H9 (cell line): ENCODE measurements at regions not wholly inside any gene's neighbourhood (a gene's known extent, or its start where the extent isn't known, plus 50 kb on each side); places are given as distances from the start of the nearest gene placed in this dataset.

Experiments used
- DNase-seq: peaks from one replicate; pipeline ENCODE4 v3.0.0-alpha.2; 2017
- H2AFZ ChIP-seq: one replicate; pipeline ENCODE4 v1.6.1; 2013; ENCODE audit warnings: mild to moderate bottlenecking, low read length, control low read depth, moderate library complexity
- H2AK5ac ChIP-seq: 2 replicates; pipeline ENCODE4 v1.6.1; 2013; ENCODE audit warnings: low read length, control low read depth, mixed read lengths; ENCODE audit not compliant: insufficient read length
- H2BK120ac ChIP-seq: one replicate; pipeline ENCODE4 v1.6.1; 2013; ENCODE audit warnings: low read depth, mild to moderate bottlenecking, low read length, control low read depth, inconsistent platforms; ENCODE audit not compliant: poor library complexity, severe bottlenecking
- H2BK12ac ChIP-seq: 2 replicates; pipeline ENCODE4 v1.6.1; 2013; ENCODE audit warnings: low read length, control low read depth, mixed read lengths, low read depth; ENCODE audit not compliant: insufficient read length
- H2BK15ac ChIP-seq: 2 replicates; pipeline ENCODE4 v1.6.1; 2013; ENCODE audit warnings: low read depth, low read length, control low read depth
- H2BK20ac ChIP-seq: one replicate; pipeline ENCODE4 v1.6.1; 2013; ENCODE audit warnings: low read depth, mild to moderate bottlenecking, low read length, control low read depth, inconsistent platforms; ENCODE audit not compliant: poor library complexity, severe bottlenecking
- H2BK5ac ChIP-seq: 2 replicates; pipeline ENCODE4 v1.6.1; 2013; ENCODE audit warnings: low read length, control low read depth, mixed read lengths; ENCODE audit not compliant: insufficient read length
- H3K14ac ChIP-seq: 2 replicates; pipeline ENCODE4 v1.6.1; 2013; ENCODE audit warnings: low read length, control low read depth; ENCODE audit not compliant: insufficient read depth
- H3K18ac ChIP-seq: 2 replicates; pipeline ENCODE4 v1.6.1; 2013; ENCODE audit warnings: low read depth, mild to moderate bottlenecking, mixed read lengths, low read length, control low read depth; ENCODE audit not compliant: insufficient read length
- H3K23ac ChIP-seq: 2 replicates; pipeline ENCODE4 v1.6.1; 2013; ENCODE audit warnings: low read length, control low read depth, mixed read lengths, low read depth; ENCODE audit not compliant: insufficient read length
- H3K23me2 ChIP-seq: 2 replicates; pipeline ENCODE4 v1.6.1; 2013; ENCODE audit warnings: low read depth, mild to moderate bottlenecking, mixed read lengths, low read length, control low read depth; ENCODE audit not compliant: insufficient read length, poor library complexity, severe bottlenecking
- H3K27ac ChIP-seq: 2 replicates; pipeline ENCODE4 v1.5.1; 2013; ENCODE audit warnings: low read length, control low read depth, mixed read lengths, low read depth; ENCODE audit not compliant: insufficient read length
- H3K27me3 ChIP-seq: 2 replicates; pipeline ENCODE4 v1.6.1; 2013; ENCODE audit warnings: low read length, control low read depth, inconsistent platforms; ENCODE audit not compliant: insufficient read depth
- H3K4ac ChIP-seq: 2 replicates; pipeline ENCODE4 v1.6.1; 2013; ENCODE audit warnings: low read depth, mild to moderate bottlenecking, control low read depth, inconsistent platforms, low read length, moderate library complexity
- H3K4me1 ChIP-seq: 2 replicates; pipeline ENCODE4 v1.6.1; 2013; ENCODE audit warnings: low read length, control low read depth, inconsistent platforms; ENCODE audit not compliant: insufficient read depth
- H3K4me2 ChIP-seq: 2 replicates; pipeline ENCODE4 v1.6.1; 2013; ENCODE audit warnings: low read length, control low read depth, mixed read lengths; ENCODE audit not compliant: insufficient read length, insufficient read depth
- H3K56ac ChIP-seq: 2 replicates; pipeline ENCODE4 v1.6.1; 2013; ENCODE audit warnings: low read depth, mild to moderate bottlenecking, mixed read lengths, low read length, control low read depth; ENCODE audit not compliant: insufficient read length
- H3K79me1 ChIP-seq: 2 replicates; pipeline ENCODE4 v1.6.1; 2013; ENCODE audit warnings: low read depth, mild to moderate bottlenecking, moderate library complexity, low read length, control low read depth, inconsistent platforms; ENCODE audit not compliant: insufficient read depth, poor library complexity, severe bottlenecking
- H3K79me2 ChIP-seq: 2 replicates; pipeline ENCODE4 v1.6.1; 2013; ENCODE audit warnings: low read length, control low read depth, inconsistent platforms; ENCODE audit not compliant: insufficient read depth
- H3K9ac ChIP-seq: 2 replicates; pipeline ENCODE4 v1.6.1; 2013; ENCODE audit warnings: low read length, control low read depth, mixed read lengths; ENCODE audit not compliant: insufficient read length; ENCODE audit errors: extremely low read depth
- H3K9me3 ChIP-seq: one replicate; pipeline ENCODE4 v1.6.1; 2013; ENCODE audit warnings: low read depth, low read length, inconsistent platforms; ENCODE audit not compliant: control insufficient read depth
- H3T11ph ChIP-seq: one replicate; pipeline ENCODE4 v1.6.1; 2013; ENCODE audit warnings: mild to moderate bottlenecking, low read length, control low read depth, inconsistent platforms
- H4K20me1 ChIP-seq: one replicate; pipeline ENCODE4 v1.6.1; 2013; ENCODE audit not compliant: control insufficient read depth, insufficient read length, insufficient read depth
- H4K5ac ChIP-seq: 2 replicates; pipeline ENCODE4 v1.6.1; 2013; ENCODE audit warnings: low read depth, mild to moderate bottlenecking, mixed read lengths, low read length, control low read depth; ENCODE audit not compliant: insufficient read length
- H4K8ac ChIP-seq: replicated peaks from 2 replicates; pipeline ENCODE4 v1.6.1; 2013; ENCODE audit warnings: low read length, control low read depth, mixed read lengths, low read depth; ENCODE audit not compliant: insufficient read length
- H4K91ac ChIP-seq: 2 replicates; pipeline ENCODE4 v1.6.1; 2013; ENCODE audit warnings: low read depth, mild to moderate bottlenecking, moderate library complexity, mixed read lengths, low read length, control low read depth; ENCODE audit not compliant: insufficient read length
- H3K27ac Mint-ChIP-seq, 3 experiments: 2 replicates in 2 of 3; 3 replicates in 1 of 3; pipeline ENCODE4 v1.8.0; 2020 to 2021; ENCODE audit warnings: mixed read lengths in 3 of 3, mild to moderate bottlenecking in 1 of 3, moderate library complexity in 1 of 3
- H3K27me3 Mint-ChIP-seq: 2 replicates; pipeline ENCODE4 v1.8.0; 2021; ENCODE audit warnings: low read depth, mild to moderate bottlenecking, moderate library complexity, mixed read lengths
- H3K36me3 Mint-ChIP-seq, 3 experiments: 2 replicates in 2 of 3; 3 replicates in 1 of 3; pipeline ENCODE4 v1.8.0; 2020 to 2021; ENCODE audit warnings: low read depth in 3 of 3, mixed read lengths in 3 of 3; ENCODE audit not compliant: insufficient read depth in 1 of 3
- H3K4me1 Mint-ChIP-seq, 2 experiments: 2 replicates each; pipeline ENCODE4 v1.8.0; 2020; ENCODE audit warnings: mixed read lengths in 2 of 2
- H3K4me3 Mint-ChIP-seq, 2 experiments: 2 replicates in 1 of 2; 3 replicates in 1 of 2; pipeline ENCODE4 v1.8.0; 2020 to 2021; ENCODE audit warnings: mild to moderate bottlenecking in 2 of 2, mixed read lengths in 2 of 2, moderate library complexity in 1 of 2
- H3K9me3 Mint-ChIP-seq, 2 experiments: 2 replicates in 1 of 2; 3 replicates in 1 of 2; pipeline ENCODE4 v1.8.0; 2020; ENCODE audit warnings: mild to moderate bottlenecking in 2 of 2, mixed read lengths in 2 of 2, moderate library complexity in 1 of 2
- WGBS: extraction: QIAGEN DNeasy Blood & Tissue Kit; methylation state at CpG from one replicate; pipeline ENCODE4 v1.1.7; 2013; ENCODE audit warnings: missing lambda C conversion rate, low lambda C conversion rate, mixed read lengths; ENCODE audit not compliant: insufficient read length; ENCODE audit errors: extremely low coverage; 5-methylcytosine and 5-hydroxymethylcytosine counted together
- TF ChIP-seq, protein P1 (sequence below): fragments of 200-600 bp; sonication (generic); conservative IDR thresholded peaks from 3 replicates; pipeline ENCODE4 v1.8.0; 2021; ENCODE audit warnings: antibody characterized with exemption, mild to moderate bottlenecking

DNA sequence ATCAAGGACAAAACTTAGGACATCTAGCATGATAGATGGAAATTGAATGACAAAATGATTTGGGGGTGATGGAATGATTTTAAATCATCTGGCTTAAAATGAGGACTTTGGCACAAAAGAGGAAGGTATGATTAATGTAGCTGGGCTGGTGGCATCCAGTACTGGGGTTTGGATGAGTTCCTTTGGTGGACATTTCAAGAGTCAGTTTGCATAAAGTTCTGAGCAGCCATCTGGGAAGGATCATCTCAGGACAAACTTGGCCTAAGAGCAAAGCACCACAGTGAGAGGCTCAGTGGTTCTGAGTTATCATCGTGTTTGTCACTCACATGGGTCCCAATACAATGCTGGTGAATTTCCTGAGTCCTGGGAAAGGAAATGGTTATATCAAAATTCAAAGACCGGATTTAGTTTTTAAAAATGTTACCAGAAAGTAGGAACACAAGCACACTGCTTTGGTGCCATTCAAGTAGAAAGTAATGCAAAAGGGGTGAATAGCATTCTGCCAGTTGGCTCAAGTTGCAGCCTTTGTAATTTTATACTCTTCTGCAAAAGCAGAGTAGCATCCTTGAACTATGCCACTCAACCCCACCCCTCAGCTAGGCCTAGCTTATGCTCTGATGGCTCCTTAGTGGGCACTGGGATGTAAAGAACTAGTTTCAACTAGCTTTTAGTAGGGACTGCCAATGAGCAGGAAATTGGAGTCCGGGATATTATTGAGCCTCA, 219.0 kb downstream of the COG6 start:
- no peaks in the 10 kb centered on the region for H3K9me3 Mint-ChIP-seq
- H3K4me2 ChIP-seq = no peak overlapping the region
- DNase-seq = no peak
- H4K91ac ChIP-seq = no peak overlapping the region
- no peak overlapping the region for H3K4ac ChIP-seq
- no peak overlapping the region for H2BK20ac ChIP-seq
- H3K14ac ChIP-seq = no peak overlapping the region
- no peak overlapping the region for H3K27ac ChIP-seq
- H3K4me1 Mint-ChIP-seq = peaks cover 5 to 6% of the 10 kb centered on the region in 2 experiments; a peak in 3 of 4 replicates
- no peak overlapping the region for H3K9ac ChIP-seq
- no peaks in the 10 kb centered on the region for H3K27me3 ChIP-seq
- no peak overlapping the region for H2AFZ ChIP-seq
- H3K56ac ChIP-seq = no peak overlapping the region
- H3K27ac Mint-ChIP-seq = no peak overlapping the region
- no peak overlapping the region for H4K8ac ChIP-seq
- H3K18ac ChIP-seq = no peak overlapping the region
- no peak overlapping the region for H3K4me3 Mint-ChIP-seq
- TF ChIP-seq, protein P1, sequence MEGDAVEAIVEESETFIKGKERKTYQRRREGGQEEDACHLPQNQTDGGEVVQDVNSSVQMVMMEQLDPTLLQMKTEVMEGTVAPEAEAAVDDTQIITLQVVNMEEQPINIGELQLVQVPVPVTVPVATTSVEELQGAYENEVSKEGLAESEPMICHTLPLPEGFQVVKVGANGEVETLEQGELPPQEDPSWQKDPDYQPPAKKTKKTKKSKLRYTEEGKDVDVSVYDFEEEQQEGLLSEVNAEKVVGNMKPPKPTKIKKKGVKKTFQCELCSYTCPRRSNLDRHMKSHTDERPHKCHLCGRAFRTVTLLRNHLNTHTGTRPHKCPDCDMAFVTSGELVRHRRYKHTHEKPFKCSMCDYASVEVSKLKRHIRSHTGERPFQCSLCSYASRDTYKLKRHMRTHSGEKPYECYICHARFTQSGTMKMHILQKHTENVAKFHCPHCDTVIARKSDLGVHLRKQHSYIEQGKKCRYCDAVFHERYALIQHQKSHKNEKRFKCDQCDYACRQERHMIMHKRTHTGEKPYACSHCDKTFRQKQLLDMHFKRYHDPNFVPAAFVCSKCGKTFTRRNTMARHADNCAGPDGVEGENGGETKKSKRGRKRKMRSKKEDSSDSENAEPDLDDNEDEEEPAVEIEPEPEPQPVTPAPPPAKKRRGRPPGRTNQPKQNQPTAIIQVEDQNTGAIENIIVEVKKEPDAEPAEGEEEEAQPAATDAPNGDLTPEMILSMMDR = no peak
- H3K23ac ChIP-seq = no peak overlapping the region
- H3K27me3 Mint-ChIP-seq = no peaks in the 10 kb centered on the region
- H4K20me1 ChIP-seq = no peaks in the 10 kb centered on the region
- H4K5ac ChIP-seq = no peak overlapping the region
- H3K79me1 ChIP-seq = no peaks in the 10 kb centered on the region
- no peak overlapping the region for H2BK120ac ChIP-seq
- no peak overlapping the region for H2AK5ac ChIP-seq
- no peak overlapping the region for H2BK15ac ChIP-seq
- H3K23me2 ChIP-seq = no peaks in the 10 kb centered on the region
- no peaks in the 10 kb centered on the region for H3K79me2 ChIP-seq
- H3T11ph ChIP-seq = no peak overlapping the region
- no peak overlapping the region for H2BK12ac ChIP-seq
- no peaks in the 10 kb centered on the region for H3K36me3 Mint-ChIP-seq
- WGBS = no CpG with 5 or more reads among the region's 3 CpGs
- H2BK5ac ChIP-seq = no peak overlapping the region
- no peaks in the 10 kb centered on the region for H3K9me3 ChIP-seq
- H3K4me1 ChIP-seq = no peaks in the 10 kb centered on the region
